ENCODE measurements at regions not wholly inside any gene's neighbourhood (a gene's known extent, or its start where the extent isn't known, plus 50 kb on each side); places are given as distances from the start of the nearest gene placed in this dataset.

DNA sequence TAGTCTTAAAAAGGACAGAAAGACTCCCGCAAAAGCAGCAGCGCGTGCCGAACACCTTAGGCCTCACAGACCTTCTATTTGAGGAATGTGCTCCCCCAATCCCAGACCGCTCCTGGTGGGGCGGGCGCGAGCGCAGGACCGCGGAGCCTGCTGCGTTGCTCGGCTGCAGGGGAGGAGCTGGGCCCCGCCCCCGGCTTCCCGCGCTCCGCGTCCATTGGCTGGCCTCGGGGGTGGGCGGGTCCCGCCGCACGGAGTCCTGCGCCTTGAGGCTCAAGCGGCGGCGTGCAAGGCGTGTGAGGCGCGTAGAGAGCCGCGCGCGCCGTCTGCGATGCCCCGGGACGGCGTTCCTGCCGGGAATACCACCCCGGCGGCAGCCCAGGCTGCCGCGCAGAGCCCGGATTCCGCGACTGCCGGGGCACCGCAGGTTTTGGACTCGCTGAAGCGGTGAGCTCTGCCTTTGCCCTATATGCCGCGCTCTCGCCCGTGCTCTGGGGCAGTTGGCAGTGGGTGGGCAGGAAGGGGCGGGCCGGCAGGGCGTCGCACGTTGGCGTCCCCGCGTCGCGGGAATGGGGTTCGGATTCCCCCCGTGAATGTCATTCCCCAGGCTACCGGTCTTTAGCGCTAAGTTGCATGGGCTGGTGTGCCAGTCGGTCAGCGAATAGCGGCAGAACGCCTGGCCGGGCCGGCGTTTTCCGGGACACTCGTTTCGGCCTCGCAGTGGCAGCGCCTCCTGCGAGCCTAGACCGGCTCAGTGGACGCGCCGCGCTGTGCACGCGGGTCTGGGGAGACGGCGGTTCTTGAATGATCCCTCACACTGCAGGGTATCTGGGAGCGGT is 49.6 kb upstream of the PAIP2B start (continued):
- TF ChIP-seq ZNF414 (CRISPR knock-in tag; IDR thresholded peaks at IDR 0.05) (no peak), ZFP90 (CRISPR knock-in tag; IDR thresholded peaks at IDR 0.05; ENCODE audit: borderline replicate concordance) (peak; percentile 83; the same call in 1 of the 2 replicates), KAT2B (IDR thresholded peaks at IDR 0.05; ENCODE audit: borderline replicate concordance, low read depth, low read length) (no peak), IKZF4 (CRISPR knock-in tag; IDR thresholded peaks at IDR 0.05; ENCODE audit: borderline replicate concordance, low read depth, not compliant biosample characterization) (peak; percentile 96), PPARG (CRISPR knock-in tag; conservative IDR thresholded peaks at IDR 0.05) (peak; percentile 51; the same call in 1 of the 2 replicates), ZNF746 (CRISPR knock-in tag; IDR thresholded peaks at IDR 0.05) (0 out of 2 replicates have a peak, but pooled peaks have one; percentile 25), MIXL1 (CRISPR knock-in tag; IDR thresholded peaks at IDR 0.05) (no peak), ZNF724P (CRISPR knock-in tag; IDR thresholded peaks at IDR 0.05; ENCODE audit: borderline replicate concordance) (peak; percentile 97), PTBP1 (IDR thresholded peaks at IDR 0.05; ENCODE audit: low read depth, low read length, poor library complexity, severe bottlenecking) (no peak), RBM22 (optimal IDR thresholded peaks at IDR 0.05; ENCODE audit: low read length) (no peak), ZNF614 (CRISPR knock-in tag; IDR thresholded peaks at IDR 0.05; ENCODE audit: borderline replicate concordance) (peak; percentile 52; the same call in 1 of the 2 replicates), ZKSCAN5 (CRISPR knock-in tag; IDR thresholded peaks at IDR 0.05) (no peak), ARNTL (CRISPR knock-in tag; IDR thresholded peaks at IDR 0.05) (0 out of 2 replicates have a peak, but pooled peaks have one; percentile 55), ZNF33B (CRISPR knock-in tag; IDR thresholded peaks at IDR 0.05) (no peak), ZNF446 (CRISPR knock-in tag; IDR thresholded peaks at IDR 0.05) (peak; percentile 84; the same call in 1 of the 2 replicates), ZNF616 (CRISPR knock-in tag; IDR thresholded peaks at IDR 0.05; ENCODE audit: low read depth) (peak; percentile 85; the same call in 1 of the 2 replicates), ZNF142 (CRISPR knock-in tag; IDR thresholded peaks at IDR 0.05) (0 out of 2 replicates have a peak, but pooled peaks have one; percentile 59)
- TF ChIP-seq, protein P1, sequence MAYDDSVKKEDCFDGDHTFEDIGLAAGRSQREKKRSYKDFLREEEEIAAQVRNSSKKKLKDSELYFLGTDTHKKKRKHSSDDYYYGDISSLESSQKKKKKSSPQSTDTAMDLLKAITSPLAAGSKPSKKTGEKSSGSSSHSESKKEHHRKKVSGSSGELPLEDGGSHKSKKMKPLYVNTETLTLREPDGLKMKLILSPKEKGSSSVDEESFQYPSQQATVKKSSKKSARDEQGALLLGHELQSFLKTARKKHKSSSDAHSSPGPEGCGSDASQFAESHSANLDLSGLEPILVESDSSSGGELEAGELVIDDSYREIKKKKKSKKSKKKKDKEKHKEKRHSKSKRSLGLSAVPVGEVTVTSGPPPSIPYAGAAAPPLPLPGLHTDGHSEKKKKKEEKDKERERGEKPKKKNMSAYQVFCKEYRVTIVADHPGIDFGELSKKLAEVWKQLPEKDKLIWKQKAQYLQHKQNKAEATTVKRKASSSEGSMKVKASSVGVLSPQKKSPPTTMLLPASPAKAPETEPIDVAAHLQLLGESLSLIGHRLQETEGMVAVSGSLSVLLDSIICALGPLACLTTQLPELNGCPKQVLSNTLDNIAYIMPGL (CRISPR knock-in tag; IDR thresholded peaks at IDR 0.05; ENCODE audit: borderline replicate concordance in 1 of 2, low read depth in 1 of 2), result peak; percentile 27 to 30; a peak in 2 of 4 replicates

All from HepG2 (cell line).